ENCODE measurements at regions not wholly inside any gene's neighbourhood (a gene's known extent, or its start where the extent isn't known, plus 50 kb on each side); places are given as distances from the start of the nearest gene placed in this dataset.

DNA sequence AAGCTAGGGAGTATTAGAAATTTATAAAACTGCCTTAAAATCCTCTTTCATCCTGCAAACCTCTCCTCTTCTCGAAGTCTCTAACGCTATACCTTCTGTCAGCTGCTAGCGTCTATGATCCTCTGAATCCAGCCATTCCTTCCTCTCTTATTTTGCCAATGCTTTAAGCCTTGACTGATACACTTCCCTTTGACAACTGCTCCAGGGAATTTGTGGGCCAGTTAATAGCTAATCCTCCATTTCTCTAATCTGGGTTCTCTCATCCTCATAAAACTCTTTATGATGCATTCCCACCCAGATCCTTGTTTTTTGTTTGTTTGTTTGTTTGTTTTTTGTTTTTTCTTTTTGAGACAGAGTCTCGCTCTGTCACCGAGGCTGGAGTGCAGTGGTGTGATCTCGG lies 293.6 kb upstream of the PUDP start:
- no peak for TF ChIP-seq CTCF (IDR thresholded peaks at IDR 0.05)
- no peak for TF ChIP-seq POLR2AphosphoS5 (IDR thresholded peaks at IDR 0.05)
- no peak for TF ChIP-seq EP300 (IDR thresholded peaks at IDR 0.05; ENCODE audit: low read depth)
